Pancreas (tissue), 10 donors: ENCODE measurements at regions not wholly inside any gene's neighbourhood (a gene's known extent, or its start where the extent isn't known, plus 50 kb on each side); places are given as distances from the start of the nearest gene placed in this dataset.

ENCODE experiments used
- ATAC-seq, 4 donors: fragments of 200-7000 bp; cut with Tn5 transposase; one replicate each; pipeline versions ENCODE4 v1.8.0 to v1.9.1; 2020; ENCODE audit warnings: mild to moderate bottlenecking in 4 of 4, moderate library complexity in 4 of 4
- DNase-seq, 6 donors: peaks; one replicate each; pipeline ENCODE4 v3.0.0-alpha.2; 2020
- FAIRE-seq: peaks from 2 replicates; lab custom pipeline; 2012; peaks lifted over from hg19 to GRCh38; lab: Jason Lieb, UNC
- H3K27ac ChIP-seq, 4 donors: fragments of 200-600 bp; sonication (generic); 1 replicate in 3 of 4; 2 replicates in 1 of 4; pipeline versions ENCODE4 v1.5.0 to v1.8.0; 2020
- H3K27me3 ChIP-seq, 4 donors: fragments of 200-600 bp; one replicate each; pipeline ENCODE4 v1.8.0; 2021
- H3K36me3 ChIP-seq, 3 donors: fragments of 200-600 bp; sonication (generic) in 1 of 3; one replicate each; pipeline versions ENCODE4 v1.5.0 to v1.8.0; 2020 to 2021
- H3K4me1 ChIP-seq, 3 donors: fragments of 200-600 bp; one replicate each; pipeline ENCODE4 v1.8.0; 2021
- H3K4me3 ChIP-seq, 4 donors: fragments of 200-600 bp; sonication (generic) in 2 of 4; one replicate each; pipeline versions ENCODE4 v1.5.0 to v1.8.0; 2020 to 2021
- H3K9me3 ChIP-seq, 4 donors: fragments of 200-600 bp; one replicate each; pipeline ENCODE4 v1.8.0; 2021
- WGBS, 2 donors: extraction: QIAGEN DNeasy Blood & Tissue Kit; methylation state at CpG; one replicate each; pipeline ENCODE4 v1.1.7; 2013; 5-methylcytosine and 5-hydroxymethylcytosine counted together
- intact Hi-C, 3 donors: fragments of 100-400 bp; cut with DNase I; formaldehyde crosslinking; loops; one replicate each; pipeline versions ENCODE4 v1.11.1 to v1.14.2; 2022
- TF ChIP-seq, protein P1 (sequence below), 4 donors: fragments of 200-600 bp; sonication (generic) in 3 of 4; IDR thresholded peaks; one replicate each; pipeline versions ENCODE4 v1.5.0 to v1.8.0; 2021; ENCODE audit warnings: antibody characterized with exemption in 4 of 4
- donor health status: healthy with polysubstance abuse.
- donor health status: DM: no; HTN: no; CAD: no; lungs with moderate emphysema.
- donor health status: DM: no; HTN: no; CAD: no.
- donor health status: control.
- donor health status: control.
- donor health status: Bipolar disorder and iron deficiency.
- donor health status: DM: yes; HTN: yes; CAD: no.
- donor health status: DM: no; HTN: no; CAD: no.
- donor health status: DM: no; HTN: no; CAD: no.
- donor health status: DM: yes; HTN: yes; CAD: no.

DNA sequence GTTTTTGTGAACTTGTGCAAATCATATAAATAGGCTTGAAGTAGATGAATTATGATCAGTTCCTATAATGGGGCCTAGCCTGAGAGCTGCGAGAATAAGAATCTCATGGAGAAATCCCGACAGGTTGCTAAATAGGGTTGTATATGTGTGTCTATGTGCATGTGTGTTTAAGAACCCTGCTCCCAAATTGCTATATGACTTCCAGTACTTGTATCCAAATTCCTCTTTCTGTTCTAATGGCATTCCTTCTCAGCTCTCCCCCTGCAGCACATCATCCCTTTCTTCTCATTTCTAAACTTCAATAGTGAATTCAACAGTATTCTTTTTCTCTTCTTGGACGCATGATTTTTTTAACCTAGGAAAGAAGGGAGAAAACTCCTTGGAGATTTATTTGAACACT, 277.2 kb downstream of the GAS1 start:
- TF ChIP-seq, protein P1, sequence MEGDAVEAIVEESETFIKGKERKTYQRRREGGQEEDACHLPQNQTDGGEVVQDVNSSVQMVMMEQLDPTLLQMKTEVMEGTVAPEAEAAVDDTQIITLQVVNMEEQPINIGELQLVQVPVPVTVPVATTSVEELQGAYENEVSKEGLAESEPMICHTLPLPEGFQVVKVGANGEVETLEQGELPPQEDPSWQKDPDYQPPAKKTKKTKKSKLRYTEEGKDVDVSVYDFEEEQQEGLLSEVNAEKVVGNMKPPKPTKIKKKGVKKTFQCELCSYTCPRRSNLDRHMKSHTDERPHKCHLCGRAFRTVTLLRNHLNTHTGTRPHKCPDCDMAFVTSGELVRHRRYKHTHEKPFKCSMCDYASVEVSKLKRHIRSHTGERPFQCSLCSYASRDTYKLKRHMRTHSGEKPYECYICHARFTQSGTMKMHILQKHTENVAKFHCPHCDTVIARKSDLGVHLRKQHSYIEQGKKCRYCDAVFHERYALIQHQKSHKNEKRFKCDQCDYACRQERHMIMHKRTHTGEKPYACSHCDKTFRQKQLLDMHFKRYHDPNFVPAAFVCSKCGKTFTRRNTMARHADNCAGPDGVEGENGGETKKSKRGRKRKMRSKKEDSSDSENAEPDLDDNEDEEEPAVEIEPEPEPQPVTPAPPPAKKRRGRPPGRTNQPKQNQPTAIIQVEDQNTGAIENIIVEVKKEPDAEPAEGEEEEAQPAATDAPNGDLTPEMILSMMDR (IDR thresholded peaks at IDR 0.05), result no peak
- H3K4me3 ChIP-seq, result no peak overlapping the region
- no peak overlapping the region for H3K27ac ChIP-seq
- FAIRE-seq, result no peak
- no peak for ATAC-seq
- DNase-seq, result no peak
- no peaks in the 10 kb centered on the region for H3K27me3 ChIP-seq
- no peaks in the 10 kb centered on the region for H3K9me3 ChIP-seq
- intact Hi-C loops, result no loop called here
- 94 to 96% methylated on average over 3 of the region's 3 CpGs for WGBS, 2 donors
- H3K36me3 ChIP-seq, result no peaks in the 10 kb centered on the region
- no peaks in the 10 kb centered on the region for H3K4me1 ChIP-seq

DNA sequence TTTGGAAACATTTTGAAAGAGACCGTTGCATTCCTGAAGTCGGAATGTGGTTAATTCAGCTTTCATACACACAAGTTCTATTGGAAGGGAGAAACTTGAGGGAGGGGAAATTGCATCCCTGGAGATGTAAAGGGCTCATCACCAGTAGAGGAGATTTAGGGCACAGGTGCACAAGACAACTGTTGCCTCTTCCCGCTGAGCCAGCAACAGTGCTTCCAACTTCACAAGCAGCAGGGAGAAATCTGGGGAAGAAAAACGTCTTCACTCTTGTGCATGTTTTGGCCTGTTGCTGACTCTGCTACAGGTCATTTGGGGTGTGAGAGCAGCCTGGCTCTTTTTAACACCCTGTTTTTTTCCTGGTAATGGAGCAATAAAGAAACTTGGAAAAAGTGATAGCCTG, 277.9 kb downstream of the GAS1 start:
- H3K27ac ChIP-seq, result no peak overlapping the region
- FAIRE-seq (no peak), DNase-seq (no peak), ATAC-seq (no peak)
- H3K9me3 ChIP-seq, result no peaks in the 10 kb centered on the region
- TF ChIP-seq, protein P1 (IDR thresholded peaks at IDR 0.05), result no peak
- WGBS, 2 donors, result 80 to 85% methylated on average over 4 of the region's 4 CpGs
- intact Hi-C loops, result no loop called here
- H3K36me3 ChIP-seq, result no peaks in the 10 kb centered on the region
- no peaks in the 10 kb centered on the region for H3K27me3 ChIP-seq
- H3K4me3 ChIP-seq, result no peak overlapping the region
- H3K4me1 ChIP-seq, result no peaks in the 10 kb centered on the region

DNA sequence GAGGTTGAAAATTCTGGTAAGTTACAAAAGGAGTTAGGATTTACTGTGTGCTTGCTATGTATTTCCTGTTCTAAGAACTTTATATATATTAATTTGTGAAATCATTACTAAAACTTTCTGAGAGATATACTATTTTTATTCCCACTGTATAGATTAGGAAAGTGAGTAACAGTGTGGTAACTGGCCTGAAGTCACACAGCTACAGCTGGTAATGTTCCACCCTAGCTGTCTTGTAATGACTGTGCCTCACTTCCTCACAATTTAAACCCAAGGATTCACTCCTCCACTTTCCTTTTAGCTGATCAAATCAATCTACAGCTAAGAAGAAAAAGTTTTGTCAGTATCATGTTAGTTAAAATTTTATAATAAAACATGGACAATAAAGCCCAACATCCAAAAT, 278.8 kb downstream of the GAS1 start:
- no peak for FAIRE-seq
- intact Hi-C loops, result no loop called here
- H3K27me3 ChIP-seq, result no peaks in the 10 kb centered on the region
- no peak for ATAC-seq
- TF ChIP-seq, protein P1 (IDR thresholded peaks at IDR 0.05), result no peak
- DNase-seq, result no peak
- H3K4me1 ChIP-seq, result no peaks in the 10 kb centered on the region
- no peak overlapping the region for H3K27ac ChIP-seq
- H3K36me3 ChIP-seq, result no peaks in the 10 kb centered on the region
- no peak overlapping the region for H3K4me3 ChIP-seq
- no peaks in the 10 kb centered on the region for H3K9me3 ChIP-seq

DNA sequence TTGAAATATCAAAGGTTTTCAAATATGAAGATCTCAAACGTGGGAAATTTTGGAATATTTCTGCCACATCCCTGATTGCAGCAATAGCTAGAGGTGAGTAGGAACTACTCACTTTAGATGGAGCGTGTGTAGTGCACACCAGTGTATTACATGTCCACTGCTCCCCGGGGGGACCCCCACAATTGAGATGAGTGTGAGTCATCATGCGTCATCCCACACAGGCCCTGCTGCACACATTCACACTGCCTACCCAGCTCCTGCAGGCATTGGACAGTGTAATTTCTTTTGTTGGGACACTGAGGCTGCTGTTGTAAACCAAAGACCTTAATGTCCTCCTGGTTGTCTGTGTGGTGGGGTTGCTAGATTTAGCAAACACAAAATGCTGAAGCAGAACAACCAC, 280.0 kb downstream of the GAS1 start:
- no peak for DNase-seq
- no peaks in the 10 kb centered on the region for H3K4me1 ChIP-seq
- TF ChIP-seq, protein P1 (IDR thresholded peaks at IDR 0.05), result no peak
- 84 to 92% methylated on average over 4 of the region's 4 CpGs for WGBS, 2 donors
- no peaks in the 10 kb centered on the region for H3K27me3 ChIP-seq
- H3K36me3 ChIP-seq, result no peaks in the 10 kb centered on the region
- no peak for ATAC-seq
- H3K9me3 ChIP-seq, result no peaks in the 10 kb centered on the region
- no peak overlapping the region for H3K27ac ChIP-seq
- intact Hi-C loops, result no loop called here
- FAIRE-seq, result no peak
- no peak overlapping the region for H3K4me3 ChIP-seq

DNA sequence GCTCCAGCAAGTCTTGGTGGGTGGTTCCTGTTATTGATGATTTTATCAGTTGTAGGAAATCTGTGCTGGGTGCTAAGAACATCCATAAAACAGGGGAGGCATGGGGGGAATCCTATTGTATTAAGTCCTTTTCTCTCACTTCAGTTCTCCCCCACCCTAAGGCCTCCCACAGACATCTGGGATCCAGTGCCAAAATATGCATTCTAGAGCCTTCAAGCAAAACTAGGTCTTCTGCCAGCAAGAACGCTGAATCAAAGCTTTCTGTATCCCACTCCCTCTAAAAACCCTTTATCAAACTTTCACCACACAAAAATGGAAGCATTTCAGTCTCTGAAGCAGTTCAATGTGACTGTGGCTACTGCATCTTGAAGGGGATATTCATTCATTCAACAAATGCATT, 281.9 kb downstream of the GAS1 start:
- WGBS, 2 donors, result 64 to 70% methylated on average over 1 of the region's 1 CpG
- ATAC-seq (no peak), FAIRE-seq (no peak), DNase-seq (no peak)
- Histone ChIP-seq H3K4me3 (no peak overlapping the region), H3K4me1 (no peaks in the 10 kb centered on the region), H3K27me3 (no peaks in the 10 kb centered on the region), H3K9me3 (no peaks in the 10 kb centered on the region), H3K36me3 (no peaks in the 10 kb centered on the region), H3K27ac (no peak overlapping the region)
- TF ChIP-seq, protein P1 (IDR thresholded peaks at IDR 0.05), result no peak
- intact Hi-C loops, result no loop called here
